Stomach (tissue), 4 donors: ENCODE measurements at regions not wholly inside any gene's neighbourhood (a gene's known extent, or its start where the extent isn't known, plus 50 kb on each side); places are given as distances from the start of the nearest gene placed in this dataset.

Experiments used
- EP300 ChIP-seq: sonication (generic); formaldehyde crosslinking; IDR thresholded peaks from one replicate; pipeline ENCODE4 v1.6.1; 2017; ENCODE audit warnings: antibody characterized with exemption
- POLR2AphosphoS5 ChIP-seq, 3 donors: sonication (generic); formaldehyde crosslinking; IDR thresholded peaks; one replicate each; pipeline ENCODE4 v1.6.1; 2016; ENCODE audit warnings: antibody characterized with exemption in 3 of 3
- TF ChIP-seq, protein P1 (sequence below), 7 experiments: fragments of 450-650 bp in 4 of 7; fragments of 200-600 bp in 3 of 7; sonication (generic) in 3 of 7; IDR thresholded peaks; one replicate each; pipeline ENCODE4 v1.5.1; 2016 to 2019; ENCODE audit warnings: antibody characterized with exemption in 7 of 7, control low read depth in 2 of 7, mild to moderate bottlenecking in 1 of 7

DNA sequence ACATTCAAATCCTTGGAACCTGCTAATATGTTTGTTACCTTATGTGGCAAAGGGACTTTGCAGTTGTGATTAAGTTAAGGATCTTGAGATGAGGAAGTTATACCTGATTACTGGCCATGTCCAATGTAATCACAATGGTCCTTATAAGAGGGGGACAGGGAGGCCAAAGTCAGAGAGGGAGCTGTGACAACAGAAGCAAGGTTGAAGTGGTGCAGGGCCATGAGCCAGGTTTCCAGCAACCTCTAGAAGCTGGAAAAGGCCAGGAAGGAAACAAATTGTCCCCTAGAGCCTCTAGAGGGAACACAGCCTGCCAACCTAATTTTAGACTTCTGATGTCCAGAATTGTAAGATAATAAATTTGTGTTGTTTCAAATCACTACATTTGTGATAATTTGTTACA, 334.7 kb upstream of the DACH1 start:
- TF ChIP-seq, protein P1, sequence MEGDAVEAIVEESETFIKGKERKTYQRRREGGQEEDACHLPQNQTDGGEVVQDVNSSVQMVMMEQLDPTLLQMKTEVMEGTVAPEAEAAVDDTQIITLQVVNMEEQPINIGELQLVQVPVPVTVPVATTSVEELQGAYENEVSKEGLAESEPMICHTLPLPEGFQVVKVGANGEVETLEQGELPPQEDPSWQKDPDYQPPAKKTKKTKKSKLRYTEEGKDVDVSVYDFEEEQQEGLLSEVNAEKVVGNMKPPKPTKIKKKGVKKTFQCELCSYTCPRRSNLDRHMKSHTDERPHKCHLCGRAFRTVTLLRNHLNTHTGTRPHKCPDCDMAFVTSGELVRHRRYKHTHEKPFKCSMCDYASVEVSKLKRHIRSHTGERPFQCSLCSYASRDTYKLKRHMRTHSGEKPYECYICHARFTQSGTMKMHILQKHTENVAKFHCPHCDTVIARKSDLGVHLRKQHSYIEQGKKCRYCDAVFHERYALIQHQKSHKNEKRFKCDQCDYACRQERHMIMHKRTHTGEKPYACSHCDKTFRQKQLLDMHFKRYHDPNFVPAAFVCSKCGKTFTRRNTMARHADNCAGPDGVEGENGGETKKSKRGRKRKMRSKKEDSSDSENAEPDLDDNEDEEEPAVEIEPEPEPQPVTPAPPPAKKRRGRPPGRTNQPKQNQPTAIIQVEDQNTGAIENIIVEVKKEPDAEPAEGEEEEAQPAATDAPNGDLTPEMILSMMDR (IDR thresholded peaks at IDR 0.05) = no peak
- TF ChIP-seq POLR2AphosphoS5 (IDR thresholded peaks at IDR 0.05) = no peak
- no peak for TF ChIP-seq EP300
